GM12878 (cell line): ENCODE measurements at regions not wholly inside any gene's neighbourhood (a gene's known extent, or its start where the extent isn't known, plus 50 kb on each side); places are given as distances from the start of the nearest gene placed in this dataset.
"Not testable (repeated sequence)": the region's sequence is repeated elsewhere in the genome, so short reads cannot be mapped to it uniquely, and the experiment has no call there.

ENCODE experiments used
- ATAC-seq: fragments of 200-7000 bp; cut with Tn5 transposase; 3 replicates; pipeline ENCODE4 v1.9.1; 2020; ENCODE audit warnings: mild to moderate bottlenecking, moderate library complexity
- BruUV-seq: library from RNA; stranded (reverse); fragments of 400-500 nt; replicated peaks from 2 replicates; lab custom pipeline; 2021; lab: Mats Ljungman, UMichigan
- CTCF ChIA-PET: fragments of 300-600 bp; sonication (Branson Sonifier 250); formaldehyde crosslinking; extraction: SDS; loops from one replicate; lab custom pipeline; 2021; ENCODE audit warnings: inconsistent platforms; lab: Yijun Ruan, JAX
- POLR2A ChIA-PET: fragments of 350-600 bp; formaldehyde crosslinking; extraction: SDS; loops from one replicate; lab custom pipeline; 2021; ENCODE audit warnings: inconsistent platforms; lab: Charles Lee
- RAD21 ChIA-PET: fragments of 300-600 bp; sonication (Branson Sonifier 250); formaldehyde crosslinking; loops from one replicate; lab custom pipeline; 2023; ENCODE audit warnings: antibody characterized with exemption; ENCODE audit not compliant: unreplicated experiment; lab: Charles Lee
- SMC1A ChIA-PET: fragments of 300-600 bp; sonication (Branson Sonifier 250); formaldehyde crosslinking; loops from one replicate; lab custom pipeline; 2023; ENCODE audit not compliant: unreplicated experiment, uncharacterized antibody; lab: Charles Lee
- DNase-seq: peaks from one replicate; pipeline ENCODE4 v3.0.0-alpha.2; 2011; ENCODE audit warnings: low read depth, low spot score
- FAIRE-seq: peaks from 3 replicates; lab custom pipeline; 2011; peaks lifted over from hg19 to GRCh38; lab: Jason Lieb, UNC
- H2AFZ ChIP-seq: 2 replicates; pipeline ENCODE4 v1.6.0; 2011; ENCODE audit warnings: low read depth, low read length, control low read depth; ENCODE audit not compliant: control insufficient read depth
- H3K27ac ChIP-seq: 2 replicates; pipeline ENCODE4 v1.5.1; 2011; ENCODE audit warnings: control low read depth; ENCODE audit not compliant: control insufficient read depth, insufficient read depth
- H3K27me3 ChIP-seq, 2 experiments: replicated peaks in 1 of 2; 2 replicates each; pipeline versions ENCODE4 v1.6.0 to v1.6.1; 2011; ENCODE audit warnings: low read length in 1 of 2; ENCODE audit not compliant: control insufficient read depth in 2 of 2, insufficient read depth in 2 of 2
- H3K36me3 ChIP-seq, 2 experiments: 2 replicates each; pipeline ENCODE4 v1.5.1; 2011; ENCODE audit warnings: low read length in 1 of 2; ENCODE audit not compliant: control insufficient read depth in 2 of 2, insufficient read depth in 2 of 2
- H3K4me1 ChIP-seq: 2 replicates; pipeline ENCODE4 v1.6.1; 2011; ENCODE audit warnings: mild to moderate bottlenecking, low read length, moderate library complexity, mixed read lengths; ENCODE audit not compliant: control insufficient read depth, insufficient read depth
- H3K4me2 ChIP-seq: 2 replicates; pipeline ENCODE4 v1.6.0; 2011; ENCODE audit warnings: control low read depth; ENCODE audit not compliant: control insufficient read depth, insufficient read depth
- H3K4me3 ChIP-seq: fragments of 200-600 bp; sonication (generic); 2 replicates; pipeline ENCODE4 v1.5.1; 2016
- H3K79me2 ChIP-seq: 2 replicates; pipeline ENCODE4 v1.6.0; 2011; ENCODE audit warnings: low read length; ENCODE audit not compliant: control insufficient read depth, insufficient read depth
- H3K9ac ChIP-seq: 2 replicates; pipeline ENCODE4 v1.8.0; 2011; ENCODE audit warnings: low read length, control low read depth, mixed read lengths; ENCODE audit not compliant: control insufficient read depth, insufficient read depth
- H3K9me3 ChIP-seq: replicated peaks from 3 replicates; pipeline ENCODE4 v1.5.1; 2011; ENCODE audit warnings: mild to moderate bottlenecking, low read length; ENCODE audit not compliant: control insufficient read depth, insufficient read depth
- H4K20me1 ChIP-seq: 2 replicates; pipeline ENCODE4 v1.6.0; 2011; ENCODE audit not compliant: control insufficient read depth, insufficient read depth
- BHLHE40 ChIP-seq, 2 experiments: fragments of 450-650 bp in 1 of 2; IDR thresholded peaks; 2 replicates each; pipeline ENCODE4 v1.6.1; 2011 to 2017; ENCODE audit warnings: low read depth in 2 of 2, borderline replicate concordance in 1 of 2, improper control_type of control experiment in 1 of 2, low read length in 1 of 2, mild to moderate bottlenecking in 1 of 2
- CBFB ChIP-seq: IDR thresholded peaks from 2 replicates; pipeline ENCODE4 v1.6.1; 2016; ENCODE audit warnings: antibody characterized with exemption, low read depth
- CHD2 ChIP-seq: IDR thresholded peaks from 2 replicates; pipeline ENCODE4 v1.6.1; 2011; ENCODE audit warnings: low read depth, low read length, improper control_type of control experiment, borderline replicate concordance
- CHD4 ChIP-seq: fragments of 200-600 bp; sonication (generic); IDR thresholded peaks from 2 replicates; pipeline ENCODE4 v1.6.1; 2016; ENCODE audit warnings: mild to moderate bottlenecking
- GATAD2B ChIP-seq: fragments of 450-650 bp; conservative IDR thresholded peaks from 2 replicates; pipeline ENCODE4 v1.6.1; 2017; ENCODE audit warnings: low read depth, mild to moderate bottlenecking, moderate library complexity
- RELA ChIP-seq: fragments of 450-650 bp; IDR thresholded peaks from 2 replicates; pipeline ENCODE4 v1.8.0; 2014; ENCODE audit warnings: borderline replicate concordance; ENCODE audit not compliant: partially characterized antibody
- RUNX3 ChIP-seq: IDR thresholded peaks from 2 replicates; pipeline ENCODE4 v1.6.1; 2012; ENCODE audit warnings: low read length, inconsistent platforms
- SMC3 ChIP-seq: IDR thresholded peaks from 2 replicates; pipeline ENCODE4 v1.6.1; 2011; ENCODE audit warnings: low read length, improper control_type of control experiment, borderline replicate concordance
- ZNF274 ChIP-seq: IDR thresholded peaks from one replicate; pipeline ENCODE4 v1.8.0; 2011; ENCODE audit not compliant: insufficient read length, insufficient read depth
- WGBS: methylation state at CpG from one replicate; pipeline ENCODE4 v1.1.6; 2016; ENCODE audit warnings: low lambda C conversion rate; ENCODE audit not compliant: insufficient replicate concordance, insufficient coverage; ENCODE audit errors: missing lambda C conversion rate; 5-methylcytosine and 5-hydroxymethylcytosine counted together
- in situ Hi-C: fragments of 300-500 bp; cut with MboI; formaldehyde crosslinking; loops from 9 replicates; pipeline ENCODE4 v1.14.3; 2018; ENCODE audit warnings: mixed read lengths
- intact Hi-C: fragments of 100-400 bp; cut with micrococcal nuclease; formaldehyde crosslinking; loops from one replicate; pipeline ENCODE4 v1.14.2; 2022; ENCODE audit not compliant: unreplicated experiment
- TF ChIP-seq, protein P1 (sequence below): fragments of 450-650 bp; IDR thresholded peaks from 2 replicates; pipeline ENCODE4 v1.6.1; 2018; ENCODE audit warnings: borderline replicate concordance, mild to moderate bottlenecking; ENCODE audit not compliant: partially characterized antibody
- TF ChIP-seq, protein P2 (sequence below): IDR thresholded peaks from 2 replicates; pipeline ENCODE4 v1.6.1; 2011; ENCODE audit warnings: borderline replicate concordance, low read depth, mild to moderate bottlenecking, moderate library complexity, mixed read lengths, low read length; ENCODE audit not compliant: insufficient read depth; ENCODE audit errors: extremely low read length
- TF ChIP-seq, protein P3 (sequence below): IDR thresholded peaks from 2 replicates; pipeline ENCODE4 v1.6.1; 2012; ENCODE audit warnings: low read depth, low read length, improper control_type of control experiment

DNA sequence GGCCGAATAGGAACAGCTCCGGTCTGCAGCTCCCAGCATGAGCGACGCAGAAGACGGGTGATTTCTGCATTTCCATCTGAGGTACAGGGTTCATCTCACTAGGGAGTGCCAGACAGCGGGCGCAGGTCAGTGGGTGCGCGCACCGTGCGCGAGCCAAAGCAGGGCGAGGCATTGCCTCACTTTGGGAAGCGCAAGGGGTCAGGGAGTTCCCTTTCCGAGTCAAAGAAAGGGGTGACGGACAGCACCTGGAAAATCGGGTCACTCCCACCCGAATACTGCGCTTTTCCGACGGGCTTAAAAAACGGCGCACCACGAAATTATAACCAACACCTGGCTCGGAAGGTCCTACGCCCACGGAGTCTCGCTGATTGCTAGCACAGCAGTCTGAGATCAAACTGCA is 386.8 kb upstream of the SPHKAP start:
- RAD21 ChIA-PET, intact Hi-C loops, H3K4me1 ChIP-seq, H3K79me2 ChIP-seq, H3K4me3 ChIP-seq, H2AFZ ChIP-seq, H3K9me3 ChIP-seq, FAIRE-seq, CTCF ChIA-PET, SMC1A ChIA-PET, H4K20me1 ChIP-seq, ATAC-seq, DNase-seq, in situ Hi-C loops, H3K4me2 ChIP-seq, H3K27me3 ChIP-seq, POLR2A ChIA-PET, H3K9ac ChIP-seq, H3K27ac ChIP-seq, H3K36me3 ChIP-seq, BruUV-seq: not testable (repeated sequence)
- 50% methylated on average over 18 of the region's 28 CpGs for WGBS

DNA sequence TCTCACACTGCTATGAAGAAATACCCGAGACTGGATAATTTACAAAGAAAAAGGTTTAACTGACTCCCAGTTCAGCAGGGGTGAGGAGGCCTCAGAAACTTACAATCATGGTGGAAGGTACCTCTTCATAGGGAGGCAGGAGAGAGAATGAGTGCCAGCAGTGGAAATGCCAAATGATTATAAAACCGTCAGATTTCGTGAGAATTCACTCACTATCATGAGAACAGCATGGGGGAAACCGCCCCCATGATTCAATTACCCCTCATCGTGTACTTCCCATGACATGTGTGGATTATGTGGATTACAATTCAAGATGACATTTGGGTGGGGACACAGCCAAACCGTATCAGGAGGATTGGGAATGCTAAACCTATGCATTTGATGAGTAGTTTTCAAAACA is 380.3 kb upstream of the SPHKAP start:
- Histone ChIP-seq H3K4me1 (no peaks in the 10 kb centered on the region), H3K27me3 (no peaks in the 10 kb centered on the region), H3K79me2 (no peaks in the 10 kb centered on the region), H3K27ac (no peak overlapping the region), H3K4me3 (no peak overlapping the region), H3K36me3 (no peaks in the 10 kb centered on the region), H2AFZ (no peak overlapping the region), H3K9me3 (no peaks in the 10 kb centered on the region), H3K4me2 (no peak overlapping the region), H3K9ac (no peak overlapping the region), H4K20me1 (no peaks in the 10 kb centered on the region)
- DNase-seq: no peak
- SMC1A ChIA-PET: no interaction called here
- RAD21 ChIA-PET: no interaction called here
- no peak for ATAC-seq
- CTCF ChIA-PET: interaction anchor here (0.5 to 0.9 kb wide), 2 partner anchors 101 to 701 kb away, joined by 3 to 4 read pairs; no protein-coding TSS in a partner anchor
- intact Hi-C loops: no loop called here
- no TSS peak for BruUV-seq
- FAIRE-seq: no peak
- POLR2A ChIA-PET: no interaction called here
- TF ChIP-seq, protein P1, sequence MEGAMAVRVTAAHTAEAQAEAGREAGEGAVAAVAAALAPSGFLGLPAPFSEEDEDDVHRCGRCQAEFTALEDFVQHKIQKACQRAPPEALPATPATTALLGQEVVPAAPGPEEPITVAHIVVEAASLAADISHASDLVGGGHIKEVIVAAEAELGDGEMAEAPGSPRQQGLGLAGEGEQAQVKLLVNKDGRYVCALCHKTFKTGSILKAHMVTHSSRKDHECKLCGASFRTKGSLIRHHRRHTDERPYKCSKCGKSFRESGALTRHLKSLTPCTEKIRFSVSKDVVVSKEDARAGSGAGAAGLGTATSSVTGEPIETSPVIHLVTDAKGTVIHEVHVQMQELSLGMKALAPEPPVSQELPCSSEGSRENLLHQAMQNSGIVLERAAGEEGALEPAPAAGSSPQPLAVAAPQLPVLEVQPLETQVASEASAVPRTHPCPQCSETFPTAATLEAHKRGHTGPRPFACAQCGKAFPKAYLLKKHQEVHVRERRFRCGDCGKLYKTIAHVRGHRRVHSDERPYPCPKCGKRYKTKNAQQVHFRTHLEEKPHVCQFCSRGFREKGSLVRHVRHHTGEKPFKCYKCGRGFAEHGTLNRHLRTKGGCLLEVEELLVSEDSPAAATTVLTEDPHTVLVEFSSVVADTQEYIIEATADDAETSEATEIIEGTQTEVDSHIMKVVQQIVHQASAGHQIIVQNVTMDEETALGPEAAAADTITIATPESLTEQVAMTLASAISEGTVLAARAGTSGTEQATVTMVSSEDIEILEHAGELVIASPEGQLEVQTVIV: no peak
- TF ChIP-seq RELA (no peak), CBFB (no peak), SMC3 (no peak), ZNF274 (no peak), CHD2 (no peak), CHD4 (no peak), BHLHE40 (IDR thresholded peaks at IDR 0.05; ENCODE audit: borderline replicate concordance in 1 of 2, low read depth in 2 of 2, low read length in 1 of 2) (no peak), GATAD2B (no peak), RUNX3 (no peak)
- TF ChIP-seq, protein P2, sequence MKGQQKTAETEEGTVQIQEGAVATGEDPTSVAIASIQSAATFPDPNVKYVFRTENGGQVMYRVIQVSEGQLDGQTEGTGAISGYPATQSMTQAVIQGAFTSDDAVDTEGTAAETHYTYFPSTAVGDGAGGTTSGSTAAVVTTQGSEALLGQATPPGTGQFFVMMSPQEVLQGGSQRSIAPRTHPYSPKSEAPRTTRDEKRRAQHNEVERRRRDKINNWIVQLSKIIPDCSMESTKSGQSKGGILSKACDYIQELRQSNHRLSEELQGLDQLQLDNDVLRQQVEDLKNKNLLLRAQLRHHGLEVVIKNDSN: no peak
- TF ChIP-seq, protein P3, sequence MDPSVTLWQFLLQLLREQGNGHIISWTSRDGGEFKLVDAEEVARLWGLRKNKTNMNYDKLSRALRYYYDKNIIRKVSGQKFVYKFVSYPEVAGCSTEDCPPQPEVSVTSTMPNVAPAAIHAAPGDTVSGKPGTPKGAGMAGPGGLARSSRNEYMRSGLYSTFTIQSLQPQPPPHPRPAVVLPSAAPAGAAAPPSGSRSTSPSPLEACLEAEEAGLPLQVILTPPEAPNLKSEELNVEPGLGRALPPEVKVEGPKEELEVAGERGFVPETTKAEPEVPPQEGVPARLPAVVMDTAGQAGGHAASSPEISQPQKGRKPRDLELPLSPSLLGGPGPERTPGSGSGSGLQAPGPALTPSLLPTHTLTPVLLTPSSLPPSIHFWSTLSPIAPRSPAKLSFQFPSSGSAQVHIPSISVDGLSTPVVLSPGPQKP: no peak
- WGBS: 16% methylated on average over 6 of the region's 6 CpGs
- in situ Hi-C loops: no loop called here
